ENCODE measurements at regions not wholly inside any gene's neighbourhood (a gene's known extent, or its start where the extent isn't known, plus 50 kb on each side); places are given as distances from the start of the nearest gene placed in this dataset.

- Histone ChIP-seq H3K9me3 (ENCODE audit: insufficient read depth, low read depth, low read length) (no peaks in the 10 kb centered on the region), H2AFZ (ENCODE audit: low read depth, low read length) (no peak overlapping the region), H3K27me3 (ENCODE audit: insufficient read depth, low read length) (no peaks in the 10 kb centered on the region), H3K4me3 (ENCODE audit: insufficient read depth, low read depth, low read length) (no peak overlapping the region), H4K20me1 (ENCODE audit: insufficient read depth, low read length) (no peaks in the 10 kb centered on the region), H3K79me2 (ENCODE audit: insufficient read depth, low read length) (no peaks in the 10 kb centered on the region), H3K36me3 (ENCODE audit: insufficient read depth, low read length) (no peaks in the 10 kb centered on the region), H3K9ac (ENCODE audit: low read length) (no peak overlapping the region), H3K27ac (ENCODE audit: low read depth, low read length) (no peak overlapping the region), H3K4me1 (ENCODE audit: insufficient read depth, low read length) (no peaks in the 10 kb centered on the region), H3K4me2 (ENCODE audit: low read length) (no peak overlapping the region)
- TF ChIP-seq CTCF (IDR thresholded peaks at IDR 0.05; ENCODE audit: insufficient read depth, low read depth, low read length): no peak
- TF ChIP-seq EZH2 (IDR thresholded peaks at IDR 0.05; ENCODE audit: insufficient read depth, low read length): no peak
- Mint-ChIP-seq H3K27me3 (ENCODE audit: low read depth, unreplicated experiment) (peaks cover 29% of the 10 kb centered on the region), H3K36me3 (ENCODE audit: low read depth, unreplicated experiment) (no peaks in the 10 kb centered on the region), H3K27ac (ENCODE audit: unreplicated experiment) (no peak overlapping the region), H3K4me3 (ENCODE audit: unreplicated experiment) (no peak overlapping the region), H3K4me1 (ENCODE audit: low read depth, unreplicated experiment) (no peaks in the 10 kb centered on the region), H3K9me3 (ENCODE audit: unreplicated experiment) (no peaks in the 10 kb centered on the region)
- FAIRE-seq (no peak), DNase-seq (ENCODE audit: low read depth) (no peak)
These were observed 99.3 kb downstream of the CTTN start for GRCh38 chr11:70497536-70498075.

- no peak overlapping the region for H3K4me3 Mint-ChIP-seq (ENCODE audit: unreplicated experiment)
- H3K27me3 Mint-ChIP-seq (ENCODE audit: low read depth, unreplicated experiment): peaks cover 33% of the 10 kb centered on the region
- no peak overlapping the region for H3K9ac ChIP-seq (ENCODE audit: low read length)
These were observed 99.8 kb downstream of the CTTN start for GRCh38 chr11:70498171-70498571.

More at GRCh38 chr11:70498171-70498571, 99.8 kb downstream of the CTTN start:
- Histone ChIP-seq H3K36me3 (ENCODE audit: insufficient read depth, low read length) (no peaks in the 10 kb centered on the region), H3K4me1 (ENCODE audit: insufficient read depth, low read length) (no peaks in the 10 kb centered on the region), H3K79me2 (ENCODE audit: insufficient read depth, low read length) (no peaks in the 10 kb centered on the region), H3K27ac (ENCODE audit: low read depth, low read length) (no peak overlapping the region), H3K4me2 (ENCODE audit: low read length) (no peak overlapping the region), H3K9me3 (ENCODE audit: insufficient read depth, low read depth, low read length) (no peaks in the 10 kb centered on the region), H4K20me1 (ENCODE audit: insufficient read depth, low read length) (no peaks in the 10 kb centered on the region), H3K4me3 (ENCODE audit: insufficient read depth, low read depth, low read length) (no peak overlapping the region), H2AFZ (ENCODE audit: low read depth, low read length) (no peak overlapping the region), H3K27me3 (ENCODE audit: insufficient read depth, low read length) (no peaks in the 10 kb centered on the region)
- DNase-seq (ENCODE audit: low read depth) (no peak), FAIRE-seq (no peak)
- no peaks in the 10 kb centered on the region for H3K4me1 Mint-ChIP-seq (ENCODE audit: low read depth, unreplicated experiment)
- no peaks in the 10 kb centered on the region for H3K9me3 Mint-ChIP-seq (ENCODE audit: unreplicated experiment)
- TF ChIP-seq CTCF (IDR thresholded peaks at IDR 0.05; ENCODE audit: insufficient read depth, low read depth, low read length) (no peak), EZH2 (IDR thresholded peaks at IDR 0.05; ENCODE audit: insufficient read depth, low read length) (no peak)
- no peak overlapping the region for H3K27ac Mint-ChIP-seq (ENCODE audit: unreplicated experiment)
- H3K36me3 Mint-ChIP-seq (ENCODE audit: low read depth, unreplicated experiment): no peaks in the 10 kb centered on the region
